SK-N-SH (cell line): ENCODE measurements at regions not wholly inside any gene's neighbourhood (a gene's known extent, or its start where the extent isn't known, plus 50 kb on each side); places are given as distances from the start of the nearest gene placed in this dataset.

Source experiments
- CTCF ChIP-seq: fragments of 200-600 bp; sonication (generic); IDR thresholded peaks from 2 replicates; pipeline ENCODE4 v1.6.1; 2017; ENCODE audit warnings: antibody characterized with exemption, mild to moderate bottlenecking, moderate library complexity
- FOSL2 ChIP-seq: IDR thresholded peaks from 2 replicates; pipeline ENCODE4 v1.4.0; 2012; ENCODE audit warnings: low read depth, mild to moderate bottlenecking, moderate library complexity, borderline replicate concordance
- FOXM1 ChIP-seq: IDR thresholded peaks from 2 replicates; pipeline ENCODE4 v1.4.0; 2012; ENCODE audit warnings: low read depth, mild to moderate bottlenecking
- REST ChIP-seq: IDR thresholded peaks from 2 replicates; pipeline ENCODE4 v1.6.1; 2012; ENCODE audit warnings: mild to moderate bottlenecking, low read depth, low read length, moderate library complexity
- RFX5 ChIP-seq: IDR thresholded peaks from 2 replicates; pipeline ENCODE4 v1.6.1; 2012; ENCODE audit warnings: mild to moderate bottlenecking, improper control_type of control experiment, low read length
- TF ChIP-seq, protein P1 (sequence below): fragments of 150-350 bp; IDR thresholded peaks from 2 replicates; pipeline ENCODE4 v1.6.1; 2016; ENCODE audit warnings: mild to moderate bottlenecking, low read depth, low read length
- TF ChIP-seq, protein P2 (sequence below): fragments of 150-350 bp; IDR thresholded peaks from 2 replicates; pipeline ENCODE4 v1.6.1; 2017; ENCODE audit warnings: antibody characterized with exemption, low read length, low read depth, borderline replicate concordance

DNA sequence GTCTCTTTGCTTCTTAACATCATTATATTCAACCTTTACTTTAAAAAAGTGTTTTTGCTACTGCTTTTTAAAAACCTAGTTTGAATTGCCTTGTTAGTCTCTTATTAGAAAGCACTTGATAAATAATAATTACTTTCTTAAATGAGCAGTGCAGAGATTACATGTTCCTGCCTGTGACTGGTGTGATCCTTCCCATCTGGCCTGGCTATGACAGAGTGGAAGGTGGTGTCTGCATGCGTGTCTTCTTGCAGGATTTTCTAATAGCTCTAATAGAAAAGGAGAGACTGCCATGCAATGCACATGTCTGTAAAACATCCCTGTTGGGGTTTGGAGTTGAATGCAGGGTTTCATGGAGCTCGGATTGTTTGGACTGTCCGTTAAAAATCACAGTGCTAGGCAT is 425.8 kb upstream of the TPM1 start:
- TF ChIP-seq CTCF (no peak), REST (no peak), FOSL2 (no peak), RFX5 (no peak), FOXM1 (no peak)
- TF ChIP-seq, protein P1, sequence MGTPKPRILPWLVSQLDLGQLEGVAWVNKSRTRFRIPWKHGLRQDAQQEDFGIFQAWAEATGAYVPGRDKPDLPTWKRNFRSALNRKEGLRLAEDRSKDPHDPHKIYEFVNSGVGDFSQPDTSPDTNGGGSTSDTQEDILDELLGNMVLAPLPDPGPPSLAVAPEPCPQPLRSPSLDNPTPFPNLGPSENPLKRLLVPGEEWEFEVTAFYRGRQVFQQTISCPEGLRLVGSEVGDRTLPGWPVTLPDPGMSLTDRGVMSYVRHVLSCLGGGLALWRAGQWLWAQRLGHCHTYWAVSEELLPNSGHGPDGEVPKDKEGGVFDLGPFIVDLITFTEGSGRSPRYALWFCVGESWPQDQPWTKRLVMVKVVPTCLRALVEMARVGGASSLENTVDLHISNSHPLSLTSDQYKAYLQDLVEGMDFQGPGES = no peak
- TF ChIP-seq, protein P2, sequence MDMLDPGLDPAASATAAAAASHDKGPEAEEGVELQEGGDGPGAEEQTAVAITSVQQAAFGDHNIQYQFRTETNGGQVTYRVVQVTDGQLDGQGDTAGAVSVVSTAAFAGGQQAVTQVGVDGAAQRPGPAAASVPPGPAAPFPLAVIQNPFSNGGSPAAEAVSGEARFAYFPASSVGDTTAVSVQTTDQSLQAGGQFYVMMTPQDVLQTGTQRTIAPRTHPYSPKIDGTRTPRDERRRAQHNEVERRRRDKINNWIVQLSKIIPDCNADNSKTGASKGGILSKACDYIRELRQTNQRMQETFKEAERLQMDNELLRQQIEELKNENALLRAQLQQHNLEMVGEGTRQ = no peak
